COR-L47 (cell line): ENCODE measurements at regions not wholly inside any gene's neighbourhood (a gene's known extent, or its start where the extent isn't known, plus 50 kb on each side); places are given as distances from the start of the nearest gene placed in this dataset.

Source experiments
- DNase-seq: peaks from one replicate; lab custom pipeline; 2025; lab: John Stamatoyannopoulos, UW

GRCh38 chr20:56175884-56176283 lies 72.6 kb upstream of the MC3R start:
- DNase-seq: no peak

GRCh38 chr20:56178219-56178618 lies 70.3 kb upstream of the MC3R start:
- no peak for DNase-seq

- no peak for DNase-seq
Measured at GRCh38 chr20:56179051-56179450, 69.5 kb upstream of the MC3R start.

GRCh38 chr20:56181583-56181982 lies 66.9 kb upstream of the MC3R start:
- no peak for DNase-seq

GRCh38 chr20:56187534-56188165 lies 60.9 kb upstream of the MC3R start:
- DNase-seq: peak; percentile 93

- no peak for DNase-seq
Measured at GRCh38 chr20:56194042-56194441, 54.5 kb upstream of the MC3R start.

- DNase-seq: no peak
Measured at GRCh38 chr20:56195946-56196345, 52.6 kb upstream of the MC3R start.
